Renal cortex interstitium (tissue), 11 donors: ENCODE measurements at regions not wholly inside any gene's neighbourhood (a gene's known extent, or its start where the extent isn't known, plus 50 kb on each side); places are given as distances from the start of the nearest gene placed in this dataset.
A peak's percentile ranks its signal among the peaks of the same experiment; 100 is the strongest.

Source experiments
- DNase-seq, 11 donors: peaks; one replicate each; pipeline ENCODE4 v3.0.0-alpha.2; 2013; ENCODE audit warnings: low read depth in 9 of 11, low spot score in 4 of 11; ENCODE audit errors: extremely low read depth in 1 of 11

DNA sequence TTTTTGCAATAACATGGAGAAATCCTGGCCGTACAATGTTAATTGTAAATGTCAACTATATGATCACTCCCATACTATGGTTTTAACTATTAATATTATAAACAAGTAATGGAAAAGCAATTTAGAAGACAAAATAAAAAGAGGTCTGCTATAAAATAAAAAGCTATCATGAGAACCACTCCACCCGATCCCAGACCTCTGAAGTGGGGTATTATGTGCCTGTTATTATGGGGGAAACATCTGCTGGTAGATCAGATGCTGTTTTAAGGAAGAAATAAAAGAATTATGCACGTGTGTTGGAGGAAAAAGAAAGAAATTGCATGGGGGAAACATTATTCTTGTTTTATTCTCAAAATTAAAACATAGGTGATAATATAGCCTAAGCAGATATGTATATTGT lies 615.7 kb upstream of the ARID1B start:
- no peak for DNase-seq

DNA sequence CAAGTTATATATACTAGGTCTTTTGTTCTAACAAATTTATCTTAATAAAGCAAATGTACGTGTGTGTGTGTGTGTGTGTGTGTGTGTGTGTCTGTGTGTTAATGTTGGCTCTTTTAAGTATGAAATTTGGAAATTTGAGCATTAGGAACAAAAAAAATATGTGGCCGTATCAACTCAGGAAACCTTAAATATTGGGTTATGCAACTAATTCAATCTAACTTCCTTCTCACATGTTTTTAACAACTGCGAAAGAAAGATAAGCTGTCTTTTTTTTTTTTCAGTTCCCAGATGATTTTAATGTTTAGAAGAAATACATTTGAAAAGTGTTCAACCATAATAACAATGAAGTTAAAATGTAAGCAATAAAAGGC lies 616.4 kb upstream of the ARID1B start:
- no peak for DNase-seq

DNA sequence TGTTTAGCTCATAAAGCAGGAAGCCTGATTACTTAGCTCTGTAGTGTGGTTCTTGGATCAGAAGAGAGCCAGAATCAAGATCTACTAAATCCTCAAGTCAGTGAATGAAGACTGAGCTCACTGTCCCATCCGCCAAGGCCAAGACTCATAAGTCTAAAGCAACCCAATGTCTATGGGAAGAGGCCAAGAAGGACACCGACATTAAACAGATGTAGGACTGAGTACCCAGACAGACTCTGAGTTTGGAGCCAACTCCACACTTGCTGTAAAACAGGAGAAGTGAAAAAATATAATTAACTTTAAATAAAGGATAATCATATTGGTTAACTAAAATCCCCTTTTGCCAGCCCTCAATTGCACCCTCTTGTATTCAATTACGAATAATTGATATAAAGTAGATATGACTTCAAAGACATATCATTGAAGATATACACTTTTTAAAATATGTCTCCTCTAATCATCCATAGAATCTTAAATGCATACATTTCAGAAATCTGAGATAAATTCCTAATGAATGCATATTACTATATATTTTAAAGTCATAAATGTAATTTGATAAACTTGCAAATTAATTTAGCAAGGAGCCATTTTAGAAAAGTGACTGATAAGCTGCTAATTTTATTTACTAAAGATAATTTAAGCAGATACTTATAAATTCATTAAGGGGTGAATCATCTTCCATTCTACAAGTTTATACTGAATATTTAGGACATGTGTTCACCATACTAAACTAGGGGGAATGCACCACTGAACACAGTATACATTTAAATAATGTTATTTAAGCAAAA lies 617.0 kb upstream of the ARID1B start:
- no peak for DNase-seq

DNA sequence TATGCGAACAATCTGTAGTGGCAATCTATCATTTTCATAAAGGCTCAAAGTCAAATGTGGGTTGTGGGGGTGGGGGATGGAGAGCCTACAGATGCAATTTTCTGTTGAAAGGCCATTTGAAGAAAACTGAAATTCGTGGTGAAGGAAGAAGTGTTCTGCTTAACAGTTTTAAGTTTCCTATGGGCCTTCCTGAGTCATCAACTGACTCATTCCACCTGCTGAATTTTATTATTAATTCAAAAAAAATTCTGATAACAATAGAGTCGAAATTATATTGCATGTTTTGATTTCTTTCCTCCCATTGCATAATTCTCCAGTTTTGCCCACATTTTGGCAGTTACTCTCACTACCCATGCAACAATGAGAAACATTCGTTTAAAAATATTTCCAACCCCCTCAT lies 622.3 kb upstream of the ARID1B start:
- no peak for DNase-seq

DNA sequence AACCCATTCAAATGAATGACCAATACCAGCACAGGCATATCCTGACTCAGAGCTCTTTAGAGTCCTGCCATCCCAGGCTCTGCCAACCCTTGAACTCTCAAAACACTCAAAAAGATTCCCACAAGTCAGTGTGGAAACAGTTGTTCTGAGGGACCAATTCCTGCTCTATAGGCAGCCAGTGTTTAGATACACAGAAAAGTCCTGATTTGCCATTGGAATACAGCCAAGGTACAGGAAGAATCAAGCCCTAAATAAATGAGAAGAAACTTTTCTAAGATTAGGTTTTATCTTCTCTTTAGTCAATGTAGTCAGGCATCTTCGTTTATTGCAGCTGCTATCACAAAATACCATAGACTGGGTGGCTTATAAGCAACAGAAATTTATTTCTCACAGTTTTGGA lies 626.8 kb upstream of the ARID1B start:
- no peak for DNase-seq

DNA sequence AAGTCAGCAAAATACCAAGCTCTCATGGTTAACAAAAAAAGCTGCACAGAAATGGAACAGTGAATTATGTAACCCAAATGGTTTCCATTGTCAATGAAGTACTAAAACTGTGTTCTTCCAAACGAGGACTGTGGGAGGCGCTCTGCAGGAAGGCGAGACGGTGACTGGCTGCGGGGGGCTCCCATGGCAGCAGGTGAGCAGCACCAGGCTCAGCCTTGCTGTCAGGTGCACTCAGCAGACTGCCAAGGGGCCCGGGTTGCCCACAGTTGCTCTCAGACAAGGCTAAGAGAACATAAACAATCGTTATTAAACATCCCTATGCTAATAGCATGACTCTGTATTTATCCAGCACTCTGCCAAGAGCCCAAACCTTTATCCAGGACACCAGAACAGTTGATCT lies 630.3 kb upstream of the ARID1B start:
- no peak for DNase-seq

DNA sequence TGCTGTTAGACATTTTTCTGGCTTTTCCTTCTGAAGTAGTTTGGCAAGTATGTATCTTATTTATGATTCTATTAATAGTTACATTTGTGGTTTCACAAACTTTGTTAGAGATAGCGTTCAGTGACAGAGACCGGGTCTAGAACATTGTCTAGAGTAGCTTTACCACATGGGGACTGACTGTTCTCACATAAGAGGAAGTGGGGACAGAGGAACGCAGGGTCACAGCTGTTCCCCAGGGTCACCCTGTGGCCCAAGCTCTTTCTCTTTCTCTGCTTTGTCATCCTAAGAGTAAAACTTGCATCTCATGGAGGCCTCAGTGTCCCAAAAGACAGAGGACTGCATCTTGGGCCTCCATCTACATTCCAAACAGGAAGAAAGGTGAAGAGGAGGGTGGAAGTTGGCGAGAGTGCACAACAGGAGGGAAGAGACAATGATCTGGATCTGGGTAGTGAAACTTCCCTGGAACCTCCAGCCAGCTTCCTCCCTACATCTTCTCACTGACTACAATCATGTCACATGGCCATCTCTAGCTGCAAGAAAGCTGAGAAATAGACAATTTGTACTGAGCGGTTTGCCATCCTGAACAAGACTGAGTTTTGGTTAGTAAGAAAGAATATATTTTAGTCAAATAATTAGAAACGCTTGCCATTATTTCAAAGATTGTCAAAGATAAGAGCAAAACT lies 645.8 kb upstream of the ARID1B start:
- DNase-seq, result no peak

DNA sequence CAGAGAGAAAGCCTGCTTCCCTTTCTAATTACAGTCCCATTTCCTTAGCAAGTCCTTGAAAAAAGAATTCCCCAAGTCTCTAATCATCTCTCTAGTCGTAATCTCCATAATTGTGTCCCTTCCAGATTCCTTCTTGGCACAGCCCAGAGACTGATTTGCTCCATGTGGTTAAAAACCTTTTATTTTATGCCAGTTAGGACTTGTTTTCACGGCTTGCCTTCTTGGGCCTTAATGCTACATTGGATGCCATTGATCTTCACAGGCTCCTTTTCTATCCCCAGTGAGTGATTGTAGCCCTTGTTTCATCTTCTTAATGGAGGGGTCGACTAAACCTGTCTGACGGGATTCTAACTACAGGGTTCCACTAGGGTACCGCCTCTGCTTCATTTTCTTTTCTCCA lies 650.6 kb upstream of the ARID1B start:
- DNase-seq, result no peak

DNA sequence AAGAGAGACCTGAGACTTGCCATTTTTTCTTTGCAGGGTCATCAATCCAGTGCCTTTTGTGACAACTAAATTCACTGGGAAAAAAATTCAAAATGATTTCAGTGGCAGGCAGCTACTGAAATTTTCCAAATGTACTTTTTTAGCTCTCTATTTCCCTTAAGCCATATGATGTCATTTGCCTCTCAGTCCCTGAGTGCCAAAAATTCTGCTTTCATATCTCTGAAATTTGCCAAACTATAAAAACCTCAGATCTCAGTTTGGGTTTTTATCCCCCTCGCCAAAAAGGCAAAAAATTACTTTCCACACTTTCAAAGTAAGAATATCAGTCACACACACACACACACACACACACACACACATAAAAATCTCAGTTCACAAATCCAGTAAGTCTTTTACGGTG lies 651.3 kb upstream of the ARID1B start:
- no peak for DNase-seq

DNA sequence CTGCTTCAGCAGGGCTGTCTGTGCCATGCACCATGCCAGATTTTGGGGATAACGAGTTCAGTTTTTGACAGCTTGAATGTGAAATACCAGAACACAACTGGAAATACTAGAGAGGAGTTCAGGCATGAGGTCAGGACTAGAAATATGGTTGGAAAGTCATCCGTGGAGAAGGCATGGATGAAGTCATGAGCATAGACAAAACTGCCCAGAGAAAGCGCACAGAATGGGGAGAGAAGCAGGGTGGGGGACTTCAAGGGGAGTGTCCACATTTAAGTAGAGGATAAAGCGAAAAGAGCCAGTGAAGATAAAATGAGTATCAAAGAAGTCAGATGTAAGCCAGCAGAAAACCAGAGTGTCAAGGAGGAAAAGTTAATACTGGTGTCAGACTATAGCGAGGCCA lies 653.4 kb upstream of the ARID1B start:
- no peak for DNase-seq

DNA sequence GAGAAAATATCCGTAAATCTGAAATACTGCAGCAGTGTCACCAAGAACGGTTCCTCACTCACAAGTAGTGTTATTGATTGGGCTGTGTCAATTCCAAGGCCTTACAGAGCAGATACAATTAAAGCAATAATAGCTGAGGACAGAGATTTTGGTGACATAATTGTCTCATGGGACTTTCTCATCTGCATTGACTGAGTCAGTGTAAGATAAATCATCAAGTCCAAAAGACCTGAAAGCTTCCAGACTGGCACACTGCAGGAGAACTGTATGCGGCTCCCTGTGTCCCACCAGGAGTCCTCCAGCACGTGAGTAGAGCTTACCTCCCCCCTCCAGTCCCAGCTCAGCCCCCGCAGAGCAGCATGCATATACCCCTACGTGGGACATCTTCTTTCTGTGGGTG lies 655.2 kb upstream of the ARID1B start:
- no peak for DNase-seq

DNA sequence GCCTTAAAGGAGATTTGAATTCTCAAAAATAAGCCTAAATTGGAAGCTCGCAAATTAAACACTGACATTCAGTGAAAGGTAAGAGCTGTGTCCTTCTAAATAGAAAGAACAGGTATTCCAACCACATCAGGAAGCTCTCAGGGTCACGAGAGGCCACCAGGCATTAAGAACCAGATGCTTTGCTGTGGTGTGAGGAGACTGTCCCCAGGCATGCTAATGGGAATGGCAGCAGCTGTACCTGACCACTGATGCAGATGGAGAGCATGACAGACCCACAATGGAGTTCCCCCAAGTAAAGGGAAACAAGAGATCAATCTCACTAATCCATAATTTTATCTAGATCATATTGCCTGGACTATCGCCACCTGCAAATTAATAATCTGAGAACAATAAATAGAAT lies 658.9 kb upstream of the NOX3 start:
- no peak for DNase-seq

DNA sequence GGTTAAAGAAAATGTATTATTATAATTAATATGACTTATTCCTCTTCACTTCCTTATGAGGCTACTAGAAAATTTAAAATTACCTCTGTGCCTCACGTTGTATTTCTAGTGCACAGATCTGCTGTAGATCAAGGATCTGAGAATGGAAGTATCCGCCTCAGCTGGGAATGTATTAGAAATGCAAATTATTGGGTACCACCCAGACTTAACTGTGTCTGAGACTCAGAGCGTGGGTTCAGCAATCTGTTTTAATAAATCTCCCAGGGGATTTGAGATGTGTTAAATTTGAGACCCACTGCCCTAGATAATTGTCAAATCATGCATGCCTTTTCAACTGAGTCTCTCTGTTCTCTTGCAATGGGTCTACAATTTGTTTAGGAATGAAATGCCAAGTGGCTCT lies 658.0 kb upstream of the NOX3 start:
- DNase-seq, result no peak

DNA sequence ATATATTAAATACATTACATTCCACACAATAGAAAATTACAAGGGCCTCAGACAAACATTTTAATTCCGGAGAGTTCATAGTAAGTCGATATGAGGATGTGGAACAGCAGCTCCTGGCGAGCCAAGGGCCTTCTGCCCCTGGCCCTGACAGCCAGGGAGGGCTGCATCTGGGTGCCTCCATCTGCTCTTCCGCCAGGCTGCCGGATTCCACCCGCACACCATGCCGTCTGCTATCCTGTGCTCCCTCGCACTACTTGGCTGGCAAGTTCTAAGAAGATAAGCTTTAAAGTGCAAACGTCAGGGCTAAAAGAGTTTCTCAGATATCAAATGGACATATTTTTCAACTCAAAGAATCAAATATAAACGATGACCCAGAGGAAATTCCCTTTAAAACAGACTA lies 656.3 kb upstream of the NOX3 start:
- no peak for DNase-seq

DNA sequence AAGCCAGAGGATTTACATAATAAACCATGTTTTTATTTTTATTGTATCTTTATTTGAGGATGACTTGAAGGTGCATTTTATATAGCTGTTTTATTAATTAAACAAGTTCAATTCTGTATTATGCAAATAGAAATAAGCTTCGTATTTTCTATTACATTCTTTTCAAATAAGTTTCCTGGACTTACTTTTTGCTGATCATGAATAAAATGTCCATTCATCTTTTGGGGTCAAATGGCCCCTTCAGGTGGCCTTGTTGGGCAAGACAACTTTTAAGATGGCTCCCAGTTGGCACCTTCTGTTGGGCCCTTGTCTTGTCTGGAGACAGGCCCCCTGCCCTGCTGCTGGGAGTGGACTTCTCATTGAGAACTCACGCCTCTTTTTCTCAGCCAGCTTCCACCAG lies 654.6 kb upstream of the NOX3 start:
- no peak for DNase-seq

DNA sequence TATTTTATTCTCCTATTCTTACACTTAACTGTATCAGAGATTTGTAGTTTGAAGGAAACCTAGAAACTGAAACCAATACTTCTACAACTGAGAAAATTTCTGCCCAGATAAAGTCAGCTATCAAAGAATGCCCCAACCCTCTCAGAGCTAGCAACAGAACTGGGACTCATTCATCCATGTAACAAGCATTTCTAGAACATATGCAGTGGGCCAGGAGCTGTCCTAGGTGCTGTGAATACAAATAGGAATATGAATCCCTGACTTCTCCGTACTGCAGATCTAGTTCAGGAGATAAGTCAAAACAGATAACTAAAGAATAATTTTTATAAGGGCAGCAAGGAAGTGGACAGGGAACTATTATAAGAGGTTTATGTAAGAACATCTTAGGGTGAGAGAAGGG lies 654.1 kb upstream of the NOX3 start:
- peak in 2 of 11 donors; percentile 4 for DNase-seq

DNA sequence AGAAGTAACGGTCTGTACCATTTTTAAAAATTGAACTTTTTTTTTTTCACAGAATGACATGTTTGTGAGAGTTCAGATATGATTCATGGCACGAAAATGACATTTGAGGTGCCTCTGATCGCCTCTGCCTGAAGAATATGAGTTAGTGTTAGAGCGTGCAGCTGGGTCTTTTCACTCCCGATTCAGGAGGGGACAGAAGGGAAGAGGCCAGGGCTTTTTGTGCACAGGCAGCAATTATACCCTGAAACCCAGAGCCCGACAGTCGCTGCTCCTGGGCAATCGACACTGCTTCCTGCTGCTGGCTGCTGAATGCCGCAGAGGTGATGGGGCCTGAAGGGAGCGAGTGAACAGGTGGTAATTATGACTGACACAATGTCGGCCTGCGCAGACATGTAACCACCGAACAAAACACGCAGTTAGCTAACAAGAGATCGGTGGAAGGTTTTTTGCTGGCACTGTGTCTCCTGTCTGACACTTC lies 652.0 kb upstream of the NOX3 start:
- DNase-seq, result peak in 9 of 11 donors; percentile 8 to 33 (median 15)

DNA sequence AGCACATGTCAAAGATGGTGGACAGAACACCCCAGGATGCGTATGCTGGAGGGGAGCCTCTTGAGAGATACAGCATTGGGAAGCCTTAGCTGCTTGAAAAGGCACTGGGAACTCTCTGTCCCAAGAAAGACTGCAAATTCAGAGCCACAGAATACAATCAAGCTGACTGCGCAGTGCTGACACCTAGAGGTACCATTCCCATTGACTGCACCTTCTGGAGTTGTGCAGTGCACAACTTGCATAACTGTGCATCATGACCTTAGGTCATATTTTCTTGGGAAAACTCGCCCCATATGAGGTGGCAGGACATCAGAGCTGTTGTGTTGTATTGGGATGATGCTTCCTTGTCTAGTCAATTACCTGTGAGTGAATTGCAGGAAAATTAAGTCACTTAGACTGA lies 646.5 kb upstream of the NOX3 start:
- no peak for DNase-seq

DNA sequence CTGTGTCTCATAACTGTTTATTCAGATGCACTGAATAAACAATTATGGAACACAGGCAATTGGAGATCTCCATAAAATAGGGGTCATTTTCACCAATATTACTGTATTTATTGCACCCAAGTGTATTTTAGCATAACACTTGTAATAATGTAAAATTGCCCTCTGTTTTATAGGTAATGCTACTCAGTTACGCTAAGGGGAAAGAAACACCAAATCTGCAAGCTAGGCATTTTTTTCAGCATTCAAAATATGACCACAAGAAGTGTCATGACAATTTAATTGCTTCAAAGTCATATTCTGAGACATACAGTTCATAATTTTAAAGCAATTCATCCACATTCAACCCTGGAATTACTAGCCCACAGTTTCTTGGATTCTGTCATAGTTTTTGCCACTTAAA lies 643.2 kb upstream of the NOX3 start:
- no peak for DNase-seq

DNA sequence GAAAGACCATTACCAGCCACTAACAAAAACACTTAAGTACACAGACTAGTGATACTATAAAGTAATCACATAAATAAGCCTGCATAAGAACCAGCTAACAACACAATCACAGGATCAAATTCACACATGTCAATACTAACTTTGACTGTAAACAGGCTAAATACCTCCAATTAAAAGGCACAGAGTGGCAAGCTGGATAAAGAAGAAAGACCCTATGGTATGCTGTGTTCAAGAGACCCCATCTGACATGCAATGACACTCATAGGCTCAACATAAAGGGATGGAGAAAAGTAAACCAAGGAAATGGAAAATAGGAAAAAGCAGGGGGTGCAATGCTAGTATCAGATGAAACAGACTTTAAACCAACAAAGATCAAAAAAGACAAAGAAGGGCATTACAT lies 631.8 kb upstream of the NOX3 start:
- no peak for DNase-seq

DNA sequence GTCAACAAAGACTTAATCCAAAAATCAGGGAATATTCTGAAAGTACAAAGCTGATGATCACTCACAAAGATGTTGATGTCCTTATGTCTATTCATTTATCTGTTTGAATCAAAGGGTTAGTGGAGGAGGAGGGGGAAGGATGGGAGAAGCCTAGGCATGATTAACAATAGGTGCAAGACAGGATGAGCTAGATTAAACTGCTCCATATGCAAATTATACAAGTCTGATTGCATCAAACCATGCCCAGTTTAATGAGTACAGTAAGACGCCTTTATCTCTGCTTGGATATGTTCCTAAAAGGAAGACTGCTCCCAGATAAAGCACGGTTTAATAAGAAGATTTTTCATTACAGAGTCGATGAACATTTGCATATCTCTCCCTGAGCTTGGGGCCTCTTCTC lies 626.4 kb upstream of the NOX3 start:
- no peak for DNase-seq
